Ishikawa (cell line): ENCODE measurements at regions not wholly inside any gene's neighbourhood (a gene's known extent, or its start where the extent isn't known, plus 50 kb on each side); places are given as distances from the start of the nearest gene placed in this dataset.

ENCODE experiments used
- FOXM1 ChIP-seq: IDR thresholded peaks from 2 replicates; pipeline ENCODE4 v1.6.1; 2012; ENCODE audit warnings: low read depth, borderline replicate concordance
- TAF1 ChIP-seq: IDR thresholded peaks from 2 replicates; pipeline ENCODE4 v1.6.1; 2012; ENCODE audit warnings: low read depth, mild to moderate bottlenecking
- TEAD4 ChIP-seq: IDR thresholded peaks from 2 replicates; pipeline ENCODE4 v1.6.1; 2012
- TF ChIP-seq, protein P1 (sequence below): IDR thresholded peaks from 2 replicates; pipeline ENCODE4 v1.6.1; 2012; ENCODE audit warnings: low read depth, mild to moderate bottlenecking

GRCh38 chr21:16291296-16291695 is 561.5 kb downstream of the USP25 start:
- TF ChIP-seq, protein P1, sequence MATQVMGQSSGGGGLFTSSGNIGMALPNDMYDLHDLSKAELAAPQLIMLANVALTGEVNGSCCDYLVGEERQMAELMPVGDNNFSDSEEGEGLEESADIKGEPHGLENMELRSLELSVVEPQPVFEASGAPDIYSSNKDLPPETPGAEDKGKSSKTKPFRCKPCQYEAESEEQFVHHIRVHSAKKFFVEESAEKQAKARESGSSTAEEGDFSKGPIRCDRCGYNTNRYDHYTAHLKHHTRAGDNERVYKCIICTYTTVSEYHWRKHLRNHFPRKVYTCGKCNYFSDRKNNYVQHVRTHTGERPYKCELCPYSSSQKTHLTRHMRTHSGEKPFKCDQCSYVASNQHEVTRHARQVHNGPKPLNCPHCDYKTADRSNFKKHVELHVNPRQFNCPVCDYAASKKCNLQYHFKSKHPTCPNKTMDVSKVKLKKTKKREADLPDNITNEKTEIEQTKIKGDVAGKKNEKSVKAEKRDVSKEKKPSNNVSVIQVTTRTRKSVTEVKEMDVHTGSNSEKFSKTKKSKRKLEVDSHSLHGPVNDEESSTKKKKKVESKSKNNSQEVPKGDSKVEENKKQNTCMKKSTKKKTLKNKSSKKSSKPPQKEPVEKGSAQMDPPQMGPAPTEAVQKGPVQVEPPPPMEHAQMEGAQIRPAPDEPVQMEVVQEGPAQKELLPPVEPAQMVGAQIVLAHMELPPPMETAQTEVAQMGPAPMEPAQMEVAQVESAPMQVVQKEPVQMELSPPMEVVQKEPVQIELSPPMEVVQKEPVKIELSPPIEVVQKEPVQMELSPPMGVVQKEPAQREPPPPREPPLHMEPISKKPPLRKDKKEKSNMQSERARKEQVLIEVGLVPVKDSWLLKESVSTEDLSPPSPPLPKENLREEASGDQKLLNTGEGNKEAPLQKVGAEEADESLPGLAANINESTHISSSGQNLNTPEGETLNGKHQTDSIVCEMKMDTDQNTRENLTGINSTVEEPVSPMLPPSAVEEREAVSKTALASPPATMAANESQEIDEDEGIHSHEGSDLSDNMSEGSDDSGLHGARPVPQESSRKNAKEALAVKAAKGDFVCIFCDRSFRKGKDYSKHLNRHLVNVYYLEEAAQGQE: no peak
- TF ChIP-seq TAF1: no peak
- TF ChIP-seq TEAD4: no peak
- TF ChIP-seq FOXM1: no peak
